DMS153 treated with DMSO at 0.1 percent for 48 hours (cell line): ENCODE measurements at regions not wholly inside any gene's neighbourhood (a gene's known extent, or its start where the extent isn't known, plus 50 kb on each side); places are given as distances from the start of the nearest gene placed in this dataset.
"Not testable (repeated sequence)": the region's sequence is repeated elsewhere in the genome, so short reads cannot be mapped to it uniquely, and the experiment has no call there.

ENCODE experiments used
- DNase-seq: peaks from one replicate; lab custom pipeline; 2025; ENCODE audit not compliant: unreplicated experiment; lab: John Stamatoyannopoulos, UW

DNA sequence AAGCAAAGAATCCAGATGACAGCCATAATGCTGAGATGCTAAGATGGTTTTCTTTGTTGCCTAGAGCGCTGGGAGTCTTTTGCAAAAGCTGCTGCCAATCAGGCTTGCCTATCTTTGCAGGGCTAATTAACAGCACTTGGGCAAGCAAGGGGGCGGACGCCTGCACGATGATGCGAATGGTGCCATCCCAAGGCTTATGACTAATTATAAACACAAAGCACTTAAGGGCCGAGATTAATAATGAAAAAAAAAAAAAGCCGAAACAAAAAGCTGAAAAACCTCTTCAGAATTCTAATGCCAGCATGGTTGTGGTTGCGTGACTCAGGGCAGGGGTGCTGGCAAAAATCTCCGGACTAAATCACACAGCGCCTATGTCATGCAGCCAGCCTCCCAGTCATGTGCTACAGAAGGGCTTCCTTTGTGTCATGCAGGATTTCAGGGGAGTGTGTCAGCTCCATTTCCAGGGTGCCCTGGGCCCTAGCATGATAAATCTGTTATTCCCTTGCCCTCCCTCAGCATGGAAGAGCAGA, 185.0 kb upstream of the ANKRD28 start:
- no peak for DNase-seq

DNA sequence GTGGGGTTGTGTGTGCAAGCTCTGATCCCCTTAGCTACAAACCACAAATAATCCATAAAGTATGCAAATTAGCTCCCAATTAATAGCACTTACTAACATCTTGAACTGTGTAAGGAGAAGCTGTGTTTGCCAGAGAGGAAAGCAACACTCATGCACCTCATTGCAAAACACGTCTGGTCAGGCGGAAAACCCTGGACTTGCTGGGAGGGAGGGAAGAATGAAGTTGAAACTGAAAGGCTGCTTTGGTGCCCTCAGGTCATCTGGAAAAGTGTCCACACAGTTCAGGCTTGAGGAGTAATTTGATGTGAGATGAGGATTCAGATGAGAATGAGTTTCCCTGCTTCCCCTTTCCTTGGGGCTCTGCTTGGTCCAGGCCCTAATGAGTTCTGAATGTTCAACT, 185.5 kb upstream of the ANKRD28 start:
- no peak for DNase-seq

DNA sequence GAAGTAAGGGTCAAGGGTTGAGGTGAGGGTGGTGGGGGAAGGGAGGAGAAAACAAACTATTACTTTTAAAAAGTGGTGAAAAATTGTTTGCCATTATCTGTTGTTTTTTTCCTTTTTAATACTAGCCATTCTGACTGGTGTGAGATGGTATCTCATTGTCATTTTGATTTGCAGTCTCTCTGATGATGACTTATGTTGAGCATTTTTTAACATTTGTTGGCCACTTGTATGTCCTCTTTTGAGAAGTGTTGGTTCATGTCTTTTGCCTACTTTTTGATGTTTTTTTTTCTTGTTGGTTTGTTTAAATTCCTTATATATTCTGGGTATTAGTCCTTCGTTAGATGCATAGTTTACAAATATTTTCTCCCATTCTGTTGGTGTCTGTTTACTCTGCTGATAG, 185.9 kb upstream of the ANKRD28 start:
- no peak for DNase-seq

DNA sequence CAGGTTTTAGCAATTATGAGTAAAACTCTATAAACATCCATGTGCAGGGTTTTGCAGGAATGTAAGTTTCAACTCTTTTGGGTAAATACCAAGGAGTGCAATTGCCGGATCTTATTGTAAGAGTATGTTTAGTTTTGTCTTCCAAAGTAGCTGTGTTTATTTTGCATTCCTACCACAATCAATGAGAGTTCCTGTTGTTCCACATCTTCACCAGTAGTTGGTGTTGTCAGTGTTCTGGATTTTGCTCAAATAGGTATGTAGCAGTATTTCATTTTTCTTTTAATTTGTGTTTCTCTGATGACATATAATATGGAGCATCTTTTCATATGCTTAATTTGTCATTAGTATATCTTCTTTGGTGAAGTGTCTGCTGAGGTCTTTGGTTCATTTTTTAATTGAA, 185.1 kb upstream of the GALNT15 start:
- no peak for DNase-seq

DNA sequence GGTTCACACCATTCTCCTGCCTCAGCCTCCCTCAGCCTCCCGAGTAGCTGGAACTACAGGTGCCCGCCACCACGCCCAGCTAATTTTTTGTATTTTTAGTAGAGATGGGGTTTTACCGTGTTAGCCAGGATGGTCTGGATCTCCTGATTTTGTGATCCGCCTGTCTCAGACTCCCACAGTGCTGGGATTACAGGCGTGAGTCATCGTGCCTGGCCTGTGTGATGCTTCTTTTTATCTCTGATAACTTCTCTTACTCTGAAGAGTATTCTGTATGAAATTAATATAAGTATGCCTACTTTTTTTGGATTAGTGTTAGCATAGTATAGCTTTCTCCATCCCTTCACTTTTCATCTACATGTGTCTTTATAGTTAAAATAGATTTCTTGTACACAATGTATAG, 180.8 kb upstream of the GALNT15 start:
- not testable (repeated sequence) for DNase-seq

DNA sequence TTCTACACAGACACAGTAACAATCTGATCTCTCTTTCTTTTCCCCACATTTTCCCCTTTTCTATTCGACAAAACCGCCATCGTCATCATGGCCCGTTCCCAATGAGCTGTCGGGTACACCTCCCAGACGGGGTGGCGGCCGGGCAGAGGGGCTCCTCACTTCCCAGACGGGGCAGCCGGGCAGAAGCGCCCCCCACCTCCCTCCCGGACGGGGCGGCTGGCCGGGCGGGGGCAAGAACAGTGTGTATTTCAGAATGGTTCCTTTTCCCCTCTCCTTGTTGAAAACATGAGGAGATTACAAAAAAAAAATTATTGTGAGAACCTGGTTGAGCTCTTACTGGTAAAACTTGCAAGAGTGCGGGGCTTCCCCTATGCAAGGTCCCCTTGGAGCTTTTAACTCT, 178.0 kb upstream of the GALNT15 start:
- not testable (repeated sequence) for DNase-seq

DNA sequence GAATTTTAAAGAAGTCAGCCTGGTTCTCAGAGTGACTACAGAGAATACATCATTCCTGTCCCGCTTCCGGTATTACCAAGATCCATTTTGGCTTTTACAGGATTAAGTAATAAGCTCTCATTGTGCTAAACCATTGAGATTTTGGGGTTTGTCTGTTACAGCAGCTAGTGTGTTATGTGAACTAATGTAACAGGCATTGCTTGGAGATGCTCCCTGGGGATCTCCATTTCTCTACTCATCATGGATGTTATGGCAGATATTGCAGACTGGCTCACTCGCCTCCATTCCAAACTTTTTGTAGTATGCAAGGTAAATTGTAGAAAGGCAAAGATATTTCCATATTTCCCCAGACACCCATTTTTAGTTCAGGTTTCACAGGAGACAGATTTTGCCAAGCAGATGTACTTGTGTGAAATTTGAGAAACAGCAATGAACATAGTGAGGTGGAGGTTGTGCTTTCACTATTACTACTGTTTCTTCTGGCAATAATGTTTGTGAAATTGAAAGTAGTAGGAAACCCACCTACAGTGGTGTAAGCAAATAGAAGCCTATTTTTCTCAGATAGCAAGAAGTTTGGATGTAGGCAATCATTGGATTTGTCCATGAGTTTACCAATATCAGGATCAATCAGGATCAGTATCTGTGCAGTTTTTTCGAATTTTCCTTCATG, 177.1 kb upstream of the GALNT15 start:
- no peak for DNase-seq

DNA sequence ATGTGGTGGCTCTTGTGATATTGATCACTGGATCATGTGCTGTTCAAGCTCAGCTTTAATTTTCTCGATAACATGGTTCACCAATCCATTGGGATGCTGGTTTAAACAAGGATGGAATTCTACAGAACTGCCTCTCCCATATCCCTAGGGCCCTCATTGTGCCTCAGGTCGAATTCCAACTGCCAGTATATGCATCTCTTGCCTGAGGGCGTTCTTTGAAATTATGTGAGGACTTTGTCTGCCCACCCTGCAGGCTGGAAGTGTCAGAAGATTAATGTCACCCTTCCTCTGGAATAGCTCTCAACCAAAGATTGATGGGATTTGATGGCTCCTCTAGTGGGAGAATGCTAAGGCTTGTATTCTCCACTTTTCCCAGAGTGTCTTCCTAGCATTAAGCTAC, 175.6 kb upstream of the GALNT15 start:
- DNase-seq, result no peak

DNA sequence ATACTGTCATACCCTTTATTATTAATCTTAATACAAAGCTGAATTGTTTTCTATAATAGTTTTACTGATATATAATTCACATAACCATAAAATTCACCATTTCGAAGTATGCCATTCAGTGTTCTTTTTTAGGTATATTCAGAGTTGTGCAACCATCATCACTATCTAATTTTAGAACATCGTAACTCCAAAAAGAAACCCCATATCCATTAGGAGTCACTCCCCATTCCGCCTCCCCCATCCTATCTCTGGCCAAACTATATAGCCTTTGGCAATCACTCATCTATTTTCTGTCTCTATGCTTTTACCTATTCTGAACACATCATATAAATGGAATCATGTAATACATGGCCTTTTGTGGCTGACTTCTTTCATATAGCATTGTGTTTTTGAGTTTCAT, 169.7 kb upstream of the GALNT15 start:
- DNase-seq, result no peak

DNA sequence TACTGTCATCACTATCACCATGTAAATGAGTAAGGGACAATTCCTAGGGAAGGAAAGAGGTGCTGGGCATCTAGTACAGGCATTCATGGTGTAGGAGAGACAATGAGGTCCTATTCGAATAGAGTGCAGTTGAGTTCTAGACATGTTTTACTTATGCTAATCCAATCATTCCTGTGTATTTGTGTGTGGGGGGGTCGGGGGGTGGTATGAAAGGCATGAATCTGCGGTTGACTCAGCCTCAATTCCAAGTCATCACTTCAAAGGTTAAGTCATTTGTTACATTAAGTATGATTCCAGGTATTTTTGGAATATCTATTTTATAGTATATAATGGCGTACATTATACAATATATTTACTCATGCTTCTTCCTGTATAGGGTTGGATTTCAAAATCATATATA, 163.1 kb upstream of the GALNT15 start:
- no peak for DNase-seq

DNA sequence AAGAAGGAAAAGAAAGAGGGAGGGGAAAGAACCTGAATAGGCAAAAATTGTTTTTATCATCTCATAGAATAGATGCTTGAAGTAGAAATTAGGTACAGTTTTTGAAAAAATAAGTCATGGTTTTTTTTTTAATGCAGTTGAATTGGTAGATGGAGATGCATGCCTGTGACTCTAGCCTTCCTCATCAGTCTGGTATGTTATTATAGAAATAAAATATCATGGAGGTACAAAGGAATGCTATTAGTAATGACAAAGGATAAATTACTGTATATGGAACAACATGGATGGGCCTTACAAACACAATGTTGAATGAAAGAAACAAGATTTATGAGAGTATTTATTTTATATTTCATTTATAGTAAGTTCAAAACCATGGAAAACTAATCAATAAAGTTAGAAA, 162.4 kb upstream of the GALNT15 start:
- no peak for DNase-seq

DNA sequence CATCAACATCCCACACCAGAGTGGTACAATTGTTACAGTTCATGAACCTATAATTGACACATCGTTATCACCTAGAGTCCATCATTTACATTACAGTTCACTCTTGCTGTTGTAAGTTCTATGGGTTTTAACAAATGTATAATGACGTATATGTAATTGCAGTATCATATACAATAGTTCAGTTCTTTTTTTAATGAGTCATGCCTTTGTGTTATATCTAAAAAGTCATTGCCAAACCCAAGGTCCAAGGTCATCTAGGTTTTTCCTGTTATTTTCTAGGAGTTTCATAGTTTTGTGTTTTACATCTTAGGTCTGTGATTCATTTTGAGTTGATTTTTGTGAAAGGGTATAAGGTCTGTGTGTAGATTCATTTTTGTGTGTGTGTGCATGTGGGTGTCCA, 160.9 kb upstream of the GALNT15 start:
- DNase-seq, result no peak

DNA sequence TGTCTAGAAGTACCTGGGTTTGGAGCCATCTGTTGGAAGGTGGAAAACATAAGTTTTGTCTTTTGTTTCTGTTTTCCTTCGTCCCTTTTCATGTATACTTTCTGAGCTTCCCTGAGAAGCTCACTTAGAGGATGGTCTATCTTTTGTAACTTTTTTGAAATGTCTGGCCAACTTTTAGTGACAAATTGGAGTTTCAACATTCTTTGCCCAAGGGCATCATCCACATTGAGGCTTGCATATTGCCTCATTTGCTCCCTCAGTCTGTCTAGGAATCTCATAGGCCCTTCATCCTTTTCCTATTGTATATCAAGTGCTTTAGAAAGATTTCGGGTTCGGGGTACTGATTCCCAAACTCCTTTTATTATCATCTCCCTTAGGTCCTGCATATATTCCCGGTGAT, 152.7 kb upstream of the GALNT15 start:
- not testable (repeated sequence) for DNase-seq

DNA sequence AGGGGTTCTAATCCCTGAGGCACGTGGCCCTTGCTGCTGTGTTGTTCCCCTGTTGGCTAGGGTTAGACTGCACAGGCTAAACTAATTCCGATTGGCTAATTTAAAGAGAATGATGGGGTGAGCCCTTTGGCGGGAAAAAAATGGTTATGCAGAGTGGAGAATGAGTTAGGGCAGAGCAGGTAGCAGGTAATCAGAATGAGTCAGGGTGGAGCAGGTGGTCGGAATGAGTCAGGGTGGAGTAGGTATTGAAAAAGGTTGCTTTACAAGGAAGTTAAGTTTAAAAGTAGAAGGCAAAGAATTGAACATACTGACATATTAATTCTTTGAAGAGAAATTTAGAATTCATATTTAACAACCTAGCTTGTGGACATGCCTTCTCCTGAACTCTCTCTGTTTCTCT, 150.6 kb upstream of the GALNT15 start:
- DNase-seq, result not testable (repeated sequence)

DNA sequence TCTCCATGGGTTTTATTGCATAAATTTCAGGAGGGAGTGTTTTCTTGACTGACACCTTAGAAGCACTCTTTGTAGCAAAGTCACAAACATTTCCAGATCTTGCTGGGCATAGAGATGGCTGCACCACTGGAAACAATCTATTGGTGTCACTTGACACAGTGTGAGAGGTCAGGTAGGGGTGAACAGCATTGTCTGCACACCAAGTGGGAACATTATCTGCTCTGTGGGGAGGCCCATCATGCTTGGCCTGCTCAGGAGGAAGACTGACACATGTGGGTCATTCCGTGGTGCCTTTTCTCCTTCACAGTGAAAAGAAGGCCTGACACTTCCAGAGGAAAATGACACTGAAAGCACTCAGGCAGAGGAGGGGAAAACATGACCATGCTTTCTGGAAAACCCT, 149.9 kb upstream of the GALNT15 start:
- DNase-seq, result no peak

DNA sequence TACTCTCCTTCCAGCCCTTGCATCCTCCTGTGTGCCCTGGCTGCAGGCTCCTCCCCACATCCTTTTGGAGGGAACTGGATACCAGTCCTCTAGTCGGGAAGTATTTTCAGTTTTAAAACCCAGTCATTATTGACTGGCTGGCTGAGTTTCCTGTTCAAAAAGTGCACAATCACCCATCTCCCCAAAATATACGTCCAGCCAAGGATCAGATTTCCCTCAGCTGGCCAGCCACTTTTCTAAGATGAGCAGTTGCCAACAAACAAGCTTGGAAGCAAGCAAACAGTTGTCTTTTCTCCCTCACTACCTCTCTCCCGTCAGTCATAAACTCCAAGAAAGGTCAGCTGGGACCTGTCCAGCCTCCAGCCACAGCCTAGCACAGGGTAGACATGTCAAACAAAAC, 147.7 kb upstream of the GALNT15 start:
- no peak for DNase-seq

DNA sequence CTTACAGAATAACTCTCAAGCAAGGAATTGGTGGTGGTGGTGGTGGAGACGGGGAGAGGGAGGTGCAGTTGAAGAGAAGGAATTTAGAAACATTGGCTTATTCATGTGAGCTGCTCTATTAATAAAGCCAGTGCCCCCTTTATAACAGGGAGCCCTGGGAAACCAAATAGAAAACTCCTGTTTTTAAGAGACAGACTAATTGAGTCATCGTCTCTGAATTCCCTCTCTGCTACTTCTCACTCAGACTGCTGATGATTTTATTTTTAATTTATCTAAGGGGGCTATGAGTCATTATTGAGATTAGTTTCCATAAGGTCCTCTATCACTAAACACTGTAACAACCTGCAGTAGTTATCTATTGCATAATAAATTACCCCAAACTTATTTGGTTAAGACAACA, 145.9 kb upstream of the GALNT15 start:
- no peak for DNase-seq

DNA sequence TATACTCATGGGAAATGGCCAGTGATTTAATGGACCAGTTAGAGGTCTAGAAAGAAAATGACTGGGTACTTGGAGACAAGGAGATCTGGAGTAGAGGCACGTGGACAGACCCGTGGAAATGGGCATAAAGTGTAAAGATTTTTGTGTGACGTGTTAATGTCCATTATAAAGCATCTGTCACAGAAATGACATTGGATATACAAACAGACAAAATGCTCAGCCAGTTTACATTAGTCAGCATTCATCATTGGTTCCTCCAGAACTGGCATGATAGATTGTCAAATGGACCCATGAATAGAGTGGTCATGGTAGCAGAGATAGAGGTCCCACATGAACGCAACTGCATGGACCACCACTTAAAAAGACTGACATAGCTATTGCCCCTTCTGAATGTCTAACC, 144.1 kb upstream of the GALNT15 start:
- no peak for DNase-seq

DNA sequence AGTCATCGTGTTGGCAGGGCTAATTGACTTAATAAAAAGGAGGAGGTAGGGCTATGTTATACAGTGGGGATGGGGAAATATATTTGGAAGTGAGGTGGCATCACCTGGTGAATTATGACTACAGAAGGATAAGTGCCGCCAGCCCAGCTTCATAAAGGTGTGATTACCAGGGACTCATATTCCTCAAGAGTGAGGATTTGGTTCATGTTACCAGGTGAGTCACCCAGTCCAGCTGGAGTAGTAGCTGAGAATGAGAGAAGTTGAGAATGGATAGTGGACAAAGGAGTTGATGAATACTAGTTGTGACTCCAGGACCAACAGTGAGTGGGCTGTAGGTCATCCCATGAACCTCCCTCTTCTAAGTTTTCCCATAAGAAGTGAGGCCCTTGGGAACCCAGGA, 143.0 kb upstream of the GALNT15 start:
- no peak for DNase-seq

DNA sequence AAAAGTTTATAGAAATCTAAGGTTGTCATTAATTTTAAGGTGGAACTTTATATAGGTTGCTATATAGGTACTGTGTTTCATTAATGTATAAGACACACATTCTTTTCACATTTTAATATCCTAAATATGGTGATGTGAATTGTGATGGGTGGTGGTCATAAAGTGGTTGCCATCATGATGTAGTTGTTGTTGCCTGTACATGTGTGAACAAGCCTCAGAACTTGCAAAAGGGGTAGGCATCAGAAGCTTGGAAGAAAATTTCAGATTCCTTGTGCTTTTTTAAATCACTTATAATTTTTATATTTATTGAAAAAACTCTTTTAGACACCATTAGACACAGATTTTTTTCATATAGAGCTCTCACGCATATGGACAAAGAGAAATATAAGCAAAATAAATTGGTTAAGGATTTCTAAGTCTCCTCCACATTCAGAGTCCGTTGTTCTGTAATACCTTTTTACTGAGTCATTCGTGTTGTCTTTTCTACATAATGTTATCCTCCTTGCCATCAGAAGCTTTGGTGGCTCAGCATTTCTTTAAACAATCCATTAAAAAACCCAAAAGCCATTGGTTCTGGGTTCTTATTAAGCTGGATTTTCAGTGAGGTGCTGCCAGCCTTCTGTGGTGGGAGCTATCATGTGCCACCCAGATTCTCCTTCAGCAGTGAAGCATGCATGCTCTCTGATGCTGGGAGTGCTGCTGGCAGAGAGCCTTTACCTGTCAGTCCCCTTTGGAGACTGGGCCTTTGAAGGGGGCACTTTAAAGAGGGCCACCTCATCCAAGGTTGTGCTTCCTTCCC, 140.4 kb upstream of the GALNT15 start:
- no peak for DNase-seq

DNA sequence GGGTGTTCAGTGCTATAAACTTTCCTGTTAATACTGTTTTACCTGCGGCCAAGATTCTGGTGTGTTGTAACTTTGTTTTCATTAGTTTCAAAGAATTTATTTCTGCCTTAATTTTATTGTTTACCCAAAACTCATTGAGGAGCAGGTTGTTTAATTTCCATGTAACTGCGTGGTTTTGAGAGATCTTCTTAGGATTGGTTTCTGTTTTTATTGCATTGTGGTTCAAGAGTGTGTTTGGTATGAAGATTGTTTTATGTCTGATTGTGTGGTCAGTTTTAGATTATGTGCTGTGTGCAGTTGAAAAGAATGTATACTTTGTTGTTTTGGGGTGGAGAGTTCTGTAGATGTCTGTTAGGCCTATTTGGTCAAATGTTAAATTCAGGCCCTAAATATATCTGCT, 133.5 kb upstream of the GALNT15 start:
- no peak for DNase-seq
